HG03045 (cell line): ENCODE measurements at regions not wholly inside any gene's neighbourhood (a gene's known extent, or its start where the extent isn't known, plus 50 kb on each side); places are given as distances from the start of the nearest gene placed in this dataset.
"Not testable (repeated sequence)": the region's sequence is repeated elsewhere in the genome, so short reads cannot be mapped to it uniquely, and the experiment has no call there.

Experiments used
- ATAC-seq: cut with Tn5 transposase; IDR thresholded peaks from one replicate; pipeline ENCODE4 v1.9.1; 2021; ENCODE audit warnings: mild to moderate bottlenecking, moderate library complexity; ENCODE audit not compliant: unreplicated experiment

- ATAC-seq = no peak
Measured at GRCh38 chr16:52740766-52741165, 193.8 kb upstream of the TOX3 start.

- no peak for ATAC-seq
Measured at GRCh38 chr16:52740333-52740732, 193.4 kb upstream of the TOX3 start.

- not testable (repeated sequence) for ATAC-seq
Measured at GRCh38 chr16:52738992-52739391, 192.0 kb upstream of the TOX3 start.

- no peak for ATAC-seq
Measured at GRCh38 chr16:52731219-52731875, 184.4 kb upstream of the TOX3 start.

- ATAC-seq = no peak
Measured at GRCh38 chr16:52729731-52730130, 182.8 kb upstream of the TOX3 start.

- ATAC-seq = no peak
Measured at GRCh38 chr16:52727849-52728248, 180.9 kb upstream of the TOX3 start.

GRCh38 chr16:52727441-52727840 is 180.5 kb upstream of the TOX3 start:
- ATAC-seq = no peak

- no peak for ATAC-seq
Measured at GRCh38 chr16:52725461-52725860, 178.5 kb upstream of the TOX3 start.

GRCh38 chr16:52725043-52725442 is 178.1 kb upstream of the TOX3 start:
- ATAC-seq = no peak

GRCh38 chr16:52721331-52721730 is 174.4 kb upstream of the TOX3 start:
- ATAC-seq = no peak

- no peak for ATAC-seq
Measured at GRCh38 chr16:52718046-52718445, 171.1 kb upstream of the TOX3 start.

- ATAC-seq = no peak
Measured at GRCh38 chr16:52713740-52714139, 166.8 kb upstream of the TOX3 start.

GRCh38 chr16:52709306-52709705 is 162.4 kb upstream of the TOX3 start:
- ATAC-seq = no peak

- ATAC-seq = no peak
Measured at GRCh38 chr16:52708476-52708875, 161.5 kb upstream of the TOX3 start.

- ATAC-seq = no peak
Measured at GRCh38 chr16:52707676-52708337, 160.9 kb upstream of the TOX3 start.

- ATAC-seq = no peak
Measured at GRCh38 chr16:52705122-52705521, 158.2 kb upstream of the TOX3 start.

- ATAC-seq = no peak
Measured at GRCh38 chr16:52697971-52698370, 151.0 kb upstream of the TOX3 start.

GRCh38 chr16:52696126-52696525 is 149.2 kb upstream of the TOX3 start:
- ATAC-seq = no peak

- ATAC-seq = no peak
Measured at GRCh38 chr16:52690468-52690867, 143.5 kb upstream of the TOX3 start.

- ATAC-seq = no peak
Measured at GRCh38 chr16:52680993-52681392, 134.1 kb upstream of the TOX3 start.

- ATAC-seq = no peak
Measured at GRCh38 chr16:52677501-52677900, 130.6 kb upstream of the TOX3 start.

- no peak for ATAC-seq
Measured at GRCh38 chr16:52676959-52677358, 130.0 kb upstream of the TOX3 start.

- ATAC-seq = no peak
Measured at GRCh38 chr16:52671590-52671989, 124.6 kb upstream of the TOX3 start.
